ENCODE measurements at regions not wholly inside any gene's neighbourhood (a gene's known extent, or its start where the extent isn't known, plus 50 kb on each side); places are given as distances from the start of the nearest gene placed in this dataset.
"Not testable (repeated sequence)": the region's sequence is repeated elsewhere in the genome, so short reads cannot be mapped to it uniquely, and the experiment has no call there.

DNA sequence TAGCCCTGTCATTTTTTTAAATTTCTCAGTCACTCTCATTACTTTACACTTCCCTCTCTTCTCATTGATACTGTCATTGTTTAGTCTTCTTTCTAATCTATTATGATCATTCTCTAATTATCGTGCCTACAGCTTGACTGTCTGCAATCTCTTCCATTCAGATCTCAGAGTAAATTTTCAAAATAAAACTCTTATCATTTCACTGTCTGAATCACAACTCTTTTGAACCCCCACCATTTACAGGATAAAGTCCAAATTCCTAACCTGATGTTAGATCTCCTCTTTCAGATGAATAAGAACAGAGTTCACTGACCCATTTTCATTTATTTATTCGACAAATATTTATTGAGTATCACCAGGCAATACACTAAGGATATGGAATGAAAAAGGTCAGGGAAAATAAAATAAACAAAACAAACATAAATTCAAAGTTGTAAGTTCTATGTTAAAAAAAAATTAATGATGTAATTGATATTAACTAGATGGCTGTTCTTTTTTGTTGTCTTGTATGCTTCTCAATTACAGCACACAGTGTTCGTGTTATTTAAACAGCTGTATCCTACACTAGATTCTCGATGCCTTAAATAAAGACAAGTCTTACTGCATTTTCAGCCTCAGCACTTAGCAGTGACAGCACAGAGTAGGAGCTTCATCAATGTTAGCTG is 631.0 kb downstream of the IRS1 start:
- Histone ChIP-seq H3K36me3 (no peaks in the 10 kb centered on the region), H3K27me3 (no peaks in the 10 kb centered on the region), H3K27ac (no peak overlapping the region), H3K4me3 (no peak overlapping the region), H3K9me3 (ENCODE audit: low read depth) (no peaks in the 10 kb centered on the region), H3K4me1 (ENCODE audit: low read depth) (no peaks in the 10 kb centered on the region)
- no peak for DNase-seq (ENCODE audit: low read depth in 1 of 2, low spot score in 1 of 2)
- TF ChIP-seq, protein P1, sequence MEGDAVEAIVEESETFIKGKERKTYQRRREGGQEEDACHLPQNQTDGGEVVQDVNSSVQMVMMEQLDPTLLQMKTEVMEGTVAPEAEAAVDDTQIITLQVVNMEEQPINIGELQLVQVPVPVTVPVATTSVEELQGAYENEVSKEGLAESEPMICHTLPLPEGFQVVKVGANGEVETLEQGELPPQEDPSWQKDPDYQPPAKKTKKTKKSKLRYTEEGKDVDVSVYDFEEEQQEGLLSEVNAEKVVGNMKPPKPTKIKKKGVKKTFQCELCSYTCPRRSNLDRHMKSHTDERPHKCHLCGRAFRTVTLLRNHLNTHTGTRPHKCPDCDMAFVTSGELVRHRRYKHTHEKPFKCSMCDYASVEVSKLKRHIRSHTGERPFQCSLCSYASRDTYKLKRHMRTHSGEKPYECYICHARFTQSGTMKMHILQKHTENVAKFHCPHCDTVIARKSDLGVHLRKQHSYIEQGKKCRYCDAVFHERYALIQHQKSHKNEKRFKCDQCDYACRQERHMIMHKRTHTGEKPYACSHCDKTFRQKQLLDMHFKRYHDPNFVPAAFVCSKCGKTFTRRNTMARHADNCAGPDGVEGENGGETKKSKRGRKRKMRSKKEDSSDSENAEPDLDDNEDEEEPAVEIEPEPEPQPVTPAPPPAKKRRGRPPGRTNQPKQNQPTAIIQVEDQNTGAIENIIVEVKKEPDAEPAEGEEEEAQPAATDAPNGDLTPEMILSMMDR (IDR thresholded peaks at IDR 0.05; ENCODE audit: low read depth, low read length), result no peak

DNA sequence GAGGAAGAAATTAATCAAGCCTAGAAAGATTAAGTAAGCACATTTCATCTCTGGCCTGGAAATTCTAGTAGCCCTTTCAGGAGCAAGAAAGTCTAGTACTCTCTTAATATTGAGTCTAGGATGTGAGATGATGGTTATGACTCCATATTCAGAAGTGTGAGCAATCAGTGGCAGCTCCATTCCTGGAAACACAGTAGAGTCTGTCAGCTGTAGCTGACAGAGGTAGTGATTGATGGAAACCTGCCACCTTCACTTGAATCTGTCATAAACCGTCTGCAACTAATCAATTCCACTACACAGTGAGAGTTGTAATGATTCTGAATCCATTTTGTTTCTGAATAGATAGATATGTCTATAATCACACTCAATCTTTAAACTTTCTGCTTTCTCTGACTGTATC is 635.1 kb downstream of the IRS1 start:
- Histone ChIP-seq H3K27me3 (no peaks in the 10 kb centered on the region), H3K27ac (no peak overlapping the region), H3K4me3 (no peak overlapping the region), H3K36me3 (no peaks in the 10 kb centered on the region), H3K4me1 (ENCODE audit: low read depth) (peaks cover 7% of the 10 kb centered on the region), H3K9me3 (ENCODE audit: low read depth) (no peaks in the 10 kb centered on the region)
- TF ChIP-seq, protein P1 (IDR thresholded peaks at IDR 0.05; ENCODE audit: low read depth, low read length), result no peak
- no peak for DNase-seq (ENCODE audit: low read depth in 1 of 2, low spot score in 1 of 2)

DNA sequence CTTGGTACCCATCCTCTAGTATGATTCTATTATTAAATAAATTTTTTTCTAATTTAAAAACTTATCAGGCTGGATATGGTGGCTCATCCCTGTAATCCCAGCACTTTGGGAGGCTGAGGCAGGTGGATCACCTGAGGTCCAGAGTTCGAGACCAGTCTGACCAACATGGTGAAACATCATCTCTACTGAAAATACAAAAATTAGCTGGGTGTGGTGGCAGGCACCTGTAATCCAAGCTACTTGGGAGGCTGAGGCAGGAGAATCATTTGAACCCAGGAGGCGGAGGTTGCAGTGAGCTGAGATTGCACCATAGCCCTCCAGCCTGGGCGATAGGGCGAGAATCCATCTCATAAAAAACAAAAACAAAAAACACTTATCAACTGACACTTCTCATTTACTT is 639.0 kb downstream of the IRS1 start:
- peaks cover 20% of the 10 kb centered on the region for H3K4me1 ChIP-seq (ENCODE audit: low read depth)
- H3K36me3 ChIP-seq; H3K9me3 ChIP-seq (ENCODE audit: low read depth); H3K4me3 ChIP-seq; H3K27me3 ChIP-seq; H3K27ac ChIP-seq; DNase-seq (ENCODE audit: low read depth in 1 of 2, low spot score in 1 of 2): not testable (repeated sequence)

DNA sequence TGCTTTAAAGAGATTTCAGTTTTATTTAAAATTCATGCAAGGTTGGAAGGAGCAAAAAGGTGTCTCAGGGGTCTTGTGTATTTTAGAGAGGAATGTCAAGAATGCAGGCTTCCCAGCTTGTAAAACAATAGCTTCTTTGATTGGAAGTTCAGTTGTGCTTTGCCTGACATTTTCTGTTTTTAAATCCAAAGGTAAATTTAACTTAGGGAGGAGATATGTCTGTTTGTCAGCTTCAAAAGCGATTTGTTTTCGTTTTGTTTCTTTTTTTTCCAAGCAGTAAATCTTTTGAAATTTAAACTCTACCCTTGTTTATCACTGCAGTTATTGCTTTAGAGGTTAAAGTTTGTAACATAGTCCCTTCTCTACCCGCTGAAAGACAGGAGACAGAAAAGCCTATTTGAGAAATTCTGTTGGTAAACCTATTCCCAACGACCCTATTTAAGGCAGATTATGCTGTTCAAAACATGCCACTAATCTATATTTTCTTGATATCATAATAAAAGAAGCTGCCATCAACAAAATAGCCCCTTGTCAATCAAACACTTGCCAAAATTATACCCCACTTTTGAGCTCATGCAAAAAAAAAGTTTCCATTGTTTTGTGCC is 639.6 kb downstream of the IRS1 start:
- H3K27me3 ChIP-seq, result no peaks in the 10 kb centered on the region
- H3K36me3 ChIP-seq, result no peaks in the 10 kb centered on the region
- no peaks in the 10 kb centered on the region for H3K9me3 ChIP-seq (ENCODE audit: low read depth)
- no peak overlapping the region for H3K4me3 ChIP-seq
- no peak overlapping the region for H3K27ac ChIP-seq
- H3K4me1 ChIP-seq (ENCODE audit: low read depth), result peaks cover 20% of the 10 kb centered on the region
- TF ChIP-seq, protein P1 (IDR thresholded peaks at IDR 0.05; ENCODE audit: low read depth, low read length), result no peak
- DNase-seq (ENCODE audit: low read depth in 1 of 2, low spot score in 1 of 2), result peak; percentile 16 to 23

DNA sequence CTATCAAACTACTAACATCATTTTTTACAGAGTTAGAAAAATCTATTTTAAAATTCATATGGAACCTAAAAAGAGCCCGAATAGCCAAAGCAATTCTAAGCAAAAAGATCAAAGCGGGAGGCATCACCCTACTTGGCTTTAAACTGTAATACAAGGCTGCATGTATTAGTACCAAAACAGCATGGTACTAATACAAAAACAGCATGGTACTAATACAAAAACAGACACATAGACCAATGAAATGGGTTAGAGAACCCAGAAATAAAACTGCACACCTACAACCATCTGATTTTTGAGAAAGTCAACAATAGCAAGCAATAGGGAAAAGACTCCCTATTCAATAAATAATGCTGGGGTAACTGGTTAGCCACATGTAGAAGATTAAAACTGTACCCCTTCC is 640.7 kb downstream of the IRS1 start:
- Histone ChIP-seq H3K27ac (no peak overlapping the region), H3K4me3 (no peak overlapping the region), H3K9me3 (ENCODE audit: low read depth) (no peaks in the 10 kb centered on the region), H3K36me3 (no peaks in the 10 kb centered on the region), H3K27me3 (no peaks in the 10 kb centered on the region), H3K4me1 (ENCODE audit: low read depth) (peaks cover 20% of the 10 kb centered on the region)
- TF ChIP-seq, protein P1 (IDR thresholded peaks at IDR 0.05; ENCODE audit: low read depth, low read length), result no peak
- DNase-seq (ENCODE audit: low read depth in 1 of 2, low spot score in 1 of 2), result no peak

DNA sequence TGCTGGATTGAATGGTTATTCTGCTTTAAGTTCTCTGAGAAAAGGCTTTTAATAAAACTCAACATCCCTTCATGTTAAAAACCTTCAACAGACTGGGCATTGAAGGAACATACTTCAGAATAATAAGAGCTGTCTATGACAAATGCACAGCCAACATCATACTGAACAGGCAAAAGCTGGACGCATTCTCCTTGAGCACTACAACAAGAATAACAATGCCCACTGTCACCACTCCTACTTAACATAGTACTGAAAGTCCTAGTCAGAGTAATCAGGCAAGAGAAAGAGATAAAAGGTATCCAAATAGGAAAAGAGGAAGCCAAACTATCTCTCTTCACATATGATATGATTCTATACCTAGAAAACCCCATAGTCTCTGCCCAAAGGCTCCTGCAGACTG is 641.4 kb downstream of the IRS1 start:
- Histone ChIP-seq H3K36me3 (no peaks in the 10 kb centered on the region), H3K4me1 (ENCODE audit: low read depth) (peaks cover 20% of the 10 kb centered on the region), H3K9me3 (ENCODE audit: low read depth) (no peaks in the 10 kb centered on the region), H3K27ac (no peak overlapping the region), H3K27me3 (no peaks in the 10 kb centered on the region), H3K4me3 (no peak overlapping the region)
- DNase-seq (ENCODE audit: low read depth in 1 of 2, low spot score in 1 of 2), result peak in 1 of 2 donors; percentile 38
- TF ChIP-seq, protein P1 (IDR thresholded peaks at IDR 0.05; ENCODE audit: low read depth, low read length), result no peak

All from cardiac muscle cell (in vitro differentiated cells and primary cell).